Keratinocyte (primary cell): ENCODE measurements at regions not wholly inside any gene's neighbourhood (a gene's known extent, or its start where the extent isn't known, plus 50 kb on each side); places are given as distances from the start of the nearest gene placed in this dataset.

Source experiments
- DNase-seq: peaks from one replicate; pipeline ENCODE4 v3.0.0-alpha.2; 2011; ENCODE audit warnings: low read depth, missing footprints, low spot score
- FAIRE-seq: peaks from 2 replicates; lab custom pipeline; 2011; peaks lifted over from hg19 to GRCh38; lab: Jason Lieb, UNC
- H2AFZ ChIP-seq: 2 replicates; pipeline ENCODE4 v1.6.0; 2012; ENCODE audit warnings: low read length, control low read depth, inconsistent platforms; ENCODE audit not compliant: control insufficient read depth
- H3K27ac ChIP-seq: 2 replicates; pipeline ENCODE4 v1.5.1; 2011; ENCODE audit warnings: low read length; ENCODE audit not compliant: control insufficient read depth, insufficient read depth
- H3K27me3 ChIP-seq: 3 replicates; pipeline ENCODE4 v1.6.0; 2011; ENCODE audit warnings: low read length; ENCODE audit not compliant: control insufficient read depth, insufficient read depth; ENCODE audit errors: extremely low read depth
- H3K36me3 ChIP-seq, 2 experiments: 2 replicates in 1 of 2; 3 replicates in 1 of 2; pipeline ENCODE4 v1.5.1; 2011; ENCODE audit warnings: low read length in 2 of 2, mild to moderate bottlenecking in 1 of 2; ENCODE audit not compliant: control insufficient read depth in 2 of 2, insufficient read depth in 2 of 2; ENCODE audit errors: extremely low read depth in 1 of 2
- H3K4me1 ChIP-seq: 3 replicates; pipeline ENCODE4 v1.5.1; 2011; ENCODE audit warnings: low read length; ENCODE audit not compliant: control insufficient read depth, insufficient read depth; ENCODE audit errors: extremely low read depth
- H3K4me2 ChIP-seq: 3 replicates; pipeline ENCODE4 v1.6.0; 2011; ENCODE audit warnings: low read depth, low read length; ENCODE audit not compliant: control insufficient read depth, insufficient read depth; ENCODE audit errors: extremely low read depth
- H3K4me3 ChIP-seq, 3 experiments: fragments of 200-600 bp in 1 of 3; sonication (generic) in 1 of 3; 2 replicates in 2 of 3; 3 replicates in 1 of 3; pipeline ENCODE4 v1.5.1; 2011 to 2016; ENCODE audit warnings: low read length in 3 of 3, mild to moderate bottlenecking in 3 of 3, control low read depth in 2 of 3, inconsistent platforms in 1 of 3, low read depth in 1 of 3, mixed read lengths in 1 of 3, mixed run types in 1 of 3, moderate library complexity in 1 of 3; ENCODE audit not compliant: control insufficient read depth in 2 of 3, insufficient read depth in 2 of 3; ENCODE audit errors: extremely low read depth in 1 of 3
- H3K79me2 ChIP-seq: 2 replicates; pipeline ENCODE4 v1.6.0; 2012; ENCODE audit warnings: low read length; ENCODE audit not compliant: control insufficient read depth, insufficient read depth
- H3K9ac ChIP-seq: 3 replicates; pipeline ENCODE4 v1.6.0; 2011; ENCODE audit warnings: low read length; ENCODE audit not compliant: control insufficient read depth, insufficient read depth; ENCODE audit errors: extremely low read depth
- H3K9me1 ChIP-seq: 3 replicates; pipeline ENCODE4 v1.6.0; 2011; ENCODE audit warnings: low read length; ENCODE audit not compliant: control insufficient read depth, insufficient read depth; ENCODE audit errors: extremely low read depth
- H3K9me3 ChIP-seq: 2 replicates; pipeline ENCODE4 v1.5.1; 2012; ENCODE audit warnings: low read depth, low read length; ENCODE audit not compliant: control insufficient read depth
- H4K20me1 ChIP-seq: 3 replicates; pipeline ENCODE4 v1.6.0; 2011; ENCODE audit warnings: low read length; ENCODE audit not compliant: control insufficient read depth, insufficient read depth; ENCODE audit errors: extremely low read depth
- CTCF ChIP-seq, 3 experiments: IDR thresholded peaks in 1 of 3; conservative IDR thresholded peaks in 1 of 3; optimal IDR thresholded peaks in 1 of 3; 2 replicates in 2 of 3; 3 replicates in 1 of 3; pipeline versions ENCODE3 to v1.5.1; 2011; ENCODE audit warnings: low read length in 3 of 3, mild to moderate bottlenecking in 3 of 3, moderate library complexity in 2 of 3, control low read depth in 1 of 3, inconsistent platforms in 1 of 3; ENCODE audit not compliant: insufficient read depth in 2 of 3; ENCODE audit errors: extremely low read depth in 1 of 3
- EZH2 ChIP-seq: IDR thresholded peaks from one replicate; pipeline ENCODE4 v1.6.1; 2012; ENCODE audit warnings: inconsistent platforms, mild to moderate bottlenecking, low read length, moderate library complexity
- dilution Hi-C: fragments of 300-500 bp; cut with MboI; formaldehyde crosslinking; loops from one replicate; pipeline ENCODE4 v1.7.0; 2020; ENCODE audit warnings: low sequenced_read_pairs; ENCODE audit not compliant: extremely low pct_ligation_motif_present

- TF ChIP-seq CTCF (optimal IDR thresholded peaks at IDR 0.05 in 1 of 3, IDR thresholded peaks at IDR 0.05 in 1 of 3, conservative IDR thresholded peaks at IDR 0.05 in 1 of 3; ENCODE audit: extremely low read depth in 1 of 3, insufficient read depth in 2 of 3, low read length in 3 of 3) (no peak), EZH2 (no peak)
- H4K20me1 ChIP-seq, result no peaks in the 10 kb centered on the region
- dilution Hi-C loops, result no loop called here
- H3K4me1 ChIP-seq, result no peaks in the 10 kb centered on the region
- H3K36me3 ChIP-seq, result no peaks in the 10 kb centered on the region
- H3K79me2 ChIP-seq, result no peaks in the 10 kb centered on the region
- no peak for DNase-seq
- H3K4me2 ChIP-seq, result no peak overlapping the region
- no peak overlapping the region for H3K9ac ChIP-seq
- no peak overlapping the region for H3K4me3 ChIP-seq
- no peaks in the 10 kb centered on the region for H3K9me3 ChIP-seq
- no peak overlapping the region for H3K27ac ChIP-seq
- no peak overlapping the region for H2AFZ ChIP-seq
- H3K27me3 ChIP-seq, result no peaks in the 10 kb centered on the region
- FAIRE-seq, result no peak
- H3K9me1 ChIP-seq, result no peaks in the 10 kb centered on the region
These were observed 451.8 kb upstream of the CCL2 start for GRCh38 chr17:33803199-33803685.

- H3K27me3 ChIP-seq, result no peaks in the 10 kb centered on the region
- H3K9me3 ChIP-seq, result no peaks in the 10 kb centered on the region
- no peaks in the 10 kb centered on the region for H3K4me1 ChIP-seq
- H3K4me3 ChIP-seq, result no peak overlapping the region
- no peaks in the 10 kb centered on the region for H4K20me1 ChIP-seq
- DNase-seq, result no peak
- FAIRE-seq, result no peak
- no peak overlapping the region for H3K9ac ChIP-seq
- no peak overlapping the region for H2AFZ ChIP-seq
- dilution Hi-C loops, result no loop called here
- no peaks in the 10 kb centered on the region for H3K36me3 ChIP-seq
- H3K27ac ChIP-seq, result no peak overlapping the region
- TF ChIP-seq EZH2 (no peak), CTCF (optimal IDR thresholded peaks at IDR 0.05 in 1 of 3, IDR thresholded peaks at IDR 0.05 in 1 of 3, conservative IDR thresholded peaks at IDR 0.05 in 1 of 3; ENCODE audit: extremely low read depth in 1 of 3, insufficient read depth in 2 of 3, low read length in 3 of 3) (no peak)
- no peaks in the 10 kb centered on the region for H3K9me1 ChIP-seq
- H3K79me2 ChIP-seq, result no peaks in the 10 kb centered on the region
- H3K4me2 ChIP-seq, result no peak overlapping the region
These were observed 451.4 kb upstream of the CCL2 start for GRCh38 chr17:33803686-33804085.
